H9 (cell line): ENCODE measurements at regions not wholly inside any gene's neighbourhood (a gene's known extent, or its start where the extent isn't known, plus 50 kb on each side); places are given as distances from the start of the nearest gene placed in this dataset.

Experiments used
- DNase-seq: peaks from one replicate; pipeline ENCODE4 v3.0.0-alpha.2; 2017
- H2AFZ ChIP-seq: one replicate; pipeline ENCODE4 v1.6.1; 2013; ENCODE audit warnings: mild to moderate bottlenecking, low read length, control low read depth, moderate library complexity
- H2AK5ac ChIP-seq: 2 replicates; pipeline ENCODE4 v1.6.1; 2013; ENCODE audit warnings: low read length, control low read depth, mixed read lengths; ENCODE audit not compliant: insufficient read length
- H2BK120ac ChIP-seq: one replicate; pipeline ENCODE4 v1.6.1; 2013; ENCODE audit warnings: low read depth, mild to moderate bottlenecking, low read length, control low read depth, inconsistent platforms; ENCODE audit not compliant: poor library complexity, severe bottlenecking
- H2BK12ac ChIP-seq: 2 replicates; pipeline ENCODE4 v1.6.1; 2013; ENCODE audit warnings: low read length, control low read depth, mixed read lengths, low read depth; ENCODE audit not compliant: insufficient read length
- H2BK15ac ChIP-seq: 2 replicates; pipeline ENCODE4 v1.6.1; 2013; ENCODE audit warnings: low read depth, low read length, control low read depth
- H2BK20ac ChIP-seq: one replicate; pipeline ENCODE4 v1.6.1; 2013; ENCODE audit warnings: low read depth, mild to moderate bottlenecking, low read length, control low read depth, inconsistent platforms; ENCODE audit not compliant: poor library complexity, severe bottlenecking
- H2BK5ac ChIP-seq: 2 replicates; pipeline ENCODE4 v1.6.1; 2013; ENCODE audit warnings: low read length, control low read depth, mixed read lengths; ENCODE audit not compliant: insufficient read length
- H3K14ac ChIP-seq: 2 replicates; pipeline ENCODE4 v1.6.1; 2013; ENCODE audit warnings: low read length, control low read depth; ENCODE audit not compliant: insufficient read depth
- H3K18ac ChIP-seq: 2 replicates; pipeline ENCODE4 v1.6.1; 2013; ENCODE audit warnings: low read depth, mild to moderate bottlenecking, mixed read lengths, low read length, control low read depth; ENCODE audit not compliant: insufficient read length
- H3K23ac ChIP-seq: 2 replicates; pipeline ENCODE4 v1.6.1; 2013; ENCODE audit warnings: low read length, control low read depth, mixed read lengths, low read depth; ENCODE audit not compliant: insufficient read length
- H3K23me2 ChIP-seq: 2 replicates; pipeline ENCODE4 v1.6.1; 2013; ENCODE audit warnings: low read depth, mild to moderate bottlenecking, mixed read lengths, low read length, control low read depth; ENCODE audit not compliant: insufficient read length, poor library complexity, severe bottlenecking
- H3K27ac ChIP-seq: 2 replicates; pipeline ENCODE4 v1.5.1; 2013; ENCODE audit warnings: low read length, control low read depth, mixed read lengths, low read depth; ENCODE audit not compliant: insufficient read length
- H3K27me3 ChIP-seq: 2 replicates; pipeline ENCODE4 v1.6.1; 2013; ENCODE audit warnings: low read length, control low read depth, inconsistent platforms; ENCODE audit not compliant: insufficient read depth
- H3K4ac ChIP-seq: 2 replicates; pipeline ENCODE4 v1.6.1; 2013; ENCODE audit warnings: low read depth, mild to moderate bottlenecking, control low read depth, inconsistent platforms, low read length, moderate library complexity
- H3K4me1 ChIP-seq: 2 replicates; pipeline ENCODE4 v1.6.1; 2013; ENCODE audit warnings: low read length, control low read depth, inconsistent platforms; ENCODE audit not compliant: insufficient read depth
- H3K4me2 ChIP-seq: 2 replicates; pipeline ENCODE4 v1.6.1; 2013; ENCODE audit warnings: low read length, control low read depth, mixed read lengths; ENCODE audit not compliant: insufficient read length, insufficient read depth
- H3K56ac ChIP-seq: 2 replicates; pipeline ENCODE4 v1.6.1; 2013; ENCODE audit warnings: low read depth, mild to moderate bottlenecking, mixed read lengths, low read length, control low read depth; ENCODE audit not compliant: insufficient read length
- H3K79me1 ChIP-seq: 2 replicates; pipeline ENCODE4 v1.6.1; 2013; ENCODE audit warnings: low read depth, mild to moderate bottlenecking, moderate library complexity, low read length, control low read depth, inconsistent platforms; ENCODE audit not compliant: insufficient read depth, poor library complexity, severe bottlenecking
- H3K79me2 ChIP-seq: 2 replicates; pipeline ENCODE4 v1.6.1; 2013; ENCODE audit warnings: low read length, control low read depth, inconsistent platforms; ENCODE audit not compliant: insufficient read depth
- H3K9ac ChIP-seq: 2 replicates; pipeline ENCODE4 v1.6.1; 2013; ENCODE audit warnings: low read length, control low read depth, mixed read lengths; ENCODE audit not compliant: insufficient read length; ENCODE audit errors: extremely low read depth
- H3K9me3 ChIP-seq: one replicate; pipeline ENCODE4 v1.6.1; 2013; ENCODE audit warnings: low read depth, low read length, inconsistent platforms; ENCODE audit not compliant: control insufficient read depth
- H3T11ph ChIP-seq: one replicate; pipeline ENCODE4 v1.6.1; 2013; ENCODE audit warnings: mild to moderate bottlenecking, low read length, control low read depth, inconsistent platforms
- H4K20me1 ChIP-seq: one replicate; pipeline ENCODE4 v1.6.1; 2013; ENCODE audit not compliant: control insufficient read depth, insufficient read length, insufficient read depth
- H4K5ac ChIP-seq: 2 replicates; pipeline ENCODE4 v1.6.1; 2013; ENCODE audit warnings: low read depth, mild to moderate bottlenecking, mixed read lengths, low read length, control low read depth; ENCODE audit not compliant: insufficient read length
- H4K8ac ChIP-seq: replicated peaks from 2 replicates; pipeline ENCODE4 v1.6.1; 2013; ENCODE audit warnings: low read length, control low read depth, mixed read lengths, low read depth; ENCODE audit not compliant: insufficient read length
- H4K91ac ChIP-seq: 2 replicates; pipeline ENCODE4 v1.6.1; 2013; ENCODE audit warnings: low read depth, mild to moderate bottlenecking, moderate library complexity, mixed read lengths, low read length, control low read depth; ENCODE audit not compliant: insufficient read length
- H3K27ac Mint-ChIP-seq, 3 experiments: 2 replicates in 2 of 3; 3 replicates in 1 of 3; pipeline ENCODE4 v1.8.0; 2020 to 2021; ENCODE audit warnings: mixed read lengths in 3 of 3, mild to moderate bottlenecking in 1 of 3, moderate library complexity in 1 of 3
- H3K27me3 Mint-ChIP-seq: 2 replicates; pipeline ENCODE4 v1.8.0; 2021; ENCODE audit warnings: low read depth, mild to moderate bottlenecking, moderate library complexity, mixed read lengths
- H3K36me3 Mint-ChIP-seq, 3 experiments: 2 replicates in 2 of 3; 3 replicates in 1 of 3; pipeline ENCODE4 v1.8.0; 2020 to 2021; ENCODE audit warnings: low read depth in 3 of 3, mixed read lengths in 3 of 3; ENCODE audit not compliant: insufficient read depth in 1 of 3
- H3K4me1 Mint-ChIP-seq, 2 experiments: 2 replicates each; pipeline ENCODE4 v1.8.0; 2020; ENCODE audit warnings: mixed read lengths in 2 of 2
- H3K4me3 Mint-ChIP-seq, 2 experiments: 2 replicates in 1 of 2; 3 replicates in 1 of 2; pipeline ENCODE4 v1.8.0; 2020 to 2021; ENCODE audit warnings: mild to moderate bottlenecking in 2 of 2, mixed read lengths in 2 of 2, moderate library complexity in 1 of 2
- H3K9me3 Mint-ChIP-seq, 2 experiments: 2 replicates in 1 of 2; 3 replicates in 1 of 2; pipeline ENCODE4 v1.8.0; 2020; ENCODE audit warnings: mild to moderate bottlenecking in 2 of 2, mixed read lengths in 2 of 2, moderate library complexity in 1 of 2
- CTCF ChIP-seq: fragments of 200-600 bp; sonication (generic); conservative IDR thresholded peaks from 3 replicates; pipeline ENCODE4 v1.8.0; 2021; ENCODE audit warnings: antibody characterized with exemption, mild to moderate bottlenecking

- H2BK5ac ChIP-seq, result no peak overlapping the region
- H3K79me2 ChIP-seq, result no peaks in the 10 kb centered on the region
- no peak overlapping the region for H3K4ac ChIP-seq
- no peak overlapping the region for H3K56ac ChIP-seq
- Mint-ChIP-seq H3K27me3 (no peaks in the 10 kb centered on the region), H3K9me3 (peaks cover 17 to 20% of the 10 kb centered on the region in 2 experiments), H3K36me3 (peaks cover 5 to 34% (median 17%) of the 10 kb centered on the region in 3 experiments), H3K4me1 (peaks cover 0 to 2% of the 10 kb centered on the region in 2 experiments; a peak in 1 of 4 replicates), H3K4me3 (no peak overlapping the region), H3K27ac (no peak overlapping the region)
- no peaks in the 10 kb centered on the region for H3K4me1 ChIP-seq
- no peak overlapping the region for H3K27ac ChIP-seq
- no peak overlapping the region for H2AK5ac ChIP-seq
- no peak overlapping the region for H4K8ac ChIP-seq
- H2AFZ ChIP-seq, result no peak overlapping the region
- no peak overlapping the region for H3K9ac ChIP-seq
- H2BK12ac ChIP-seq, result no peak overlapping the region
- no peak overlapping the region for H3K14ac ChIP-seq
- no peak for DNase-seq
- H3K79me1 ChIP-seq, result no peaks in the 10 kb centered on the region
- H4K20me1 ChIP-seq, result no peaks in the 10 kb centered on the region
- TF ChIP-seq CTCF, result no peak
- H3K18ac ChIP-seq, result no peak overlapping the region
- no peaks in the 10 kb centered on the region for H3K23me2 ChIP-seq
- no peak overlapping the region for H3K4me2 ChIP-seq
- no peak overlapping the region for H4K5ac ChIP-seq
- H2BK15ac ChIP-seq, result no peak overlapping the region
- no peak overlapping the region for H2BK120ac ChIP-seq
- H4K91ac ChIP-seq, result no peak overlapping the region
- H2BK20ac ChIP-seq, result no peak overlapping the region
- H3K27me3 ChIP-seq, result no peaks in the 10 kb centered on the region
- H3K23ac ChIP-seq, result no peak overlapping the region
- H3T11ph ChIP-seq, result no peak overlapping the region
- no peaks in the 10 kb centered on the region for H3K9me3 ChIP-seq
Observed at GRCh38 chr13:55632402-55632801, 1508.3 kb upstream of the PRR20A start.
